Tibial nerve (tissue), 3 donors: ENCODE measurements at regions not wholly inside any gene's neighbourhood (a gene's known extent, or its start where the extent isn't known, plus 50 kb on each side); places are given as distances from the start of the nearest gene placed in this dataset.

Experiments used
- CTCF ChIP-seq, 5 experiments: fragments of 200-600 bp in 3 of 5; fragments of 450-650 bp in 2 of 5; sonication (generic) in 3 of 5; IDR thresholded peaks; one replicate each; pipeline ENCODE4 v1.5.1; 2016 to 2019; ENCODE audit warnings: antibody characterized with exemption in 5 of 5, mild to moderate bottlenecking in 3 of 5, moderate library complexity in 2 of 5
- POLR2A ChIP-seq, 2 donors: fragments of 450-650 bp; IDR thresholded peaks; one replicate each; pipeline ENCODE4 v1.6.1; 2017; ENCODE audit warnings: antibody characterized with exemption in 2 of 2, mild to moderate bottlenecking in 2 of 2, moderate library complexity in 2 of 2

GRCh38 chr2:196530910-196531309 is 108.6 kb upstream of the CCDC150 start:
- TF ChIP-seq CTCF (IDR thresholded peaks at IDR 0.05) = no peak
- no peak for TF ChIP-seq POLR2A (IDR thresholded peaks at IDR 0.05)
